ENCODE measurements at regions not wholly inside any gene's neighbourhood (a gene's known extent, or its start where the extent isn't known, plus 50 kb on each side); places are given as distances from the start of the nearest gene placed in this dataset.

- H3K27me3 Mint-ChIP-seq = no peaks in the 10 kb centered on the region
- peaks cover 18% of the 10 kb centered on the region for H3K9me3 Mint-ChIP-seq
- no peak overlapping the region for H3K4me3 Mint-ChIP-seq
- no peak for DNase-seq (ENCODE audit: extremely low spot score, unreplicated experiment)
- no peak overlapping the region for H3K27ac Mint-ChIP-seq
- H3K4me1 Mint-ChIP-seq (ENCODE audit: unreplicated experiment) = peaks cover 19% of the 10 kb centered on the region
- H3K36me3 Mint-ChIP-seq = no peaks in the 10 kb centered on the region
- TF ChIP-seq CTCF (conservative IDR thresholded peaks at IDR 0.05) = no peak
Measured at GRCh38 chr12:88946372-88946997, 366.2 kb upstream of the KITLG start.

- no peak for TF ChIP-seq CTCF (conservative IDR thresholded peaks at IDR 0.05)
- no peaks in the 10 kb centered on the region for H3K27me3 Mint-ChIP-seq
- peaks cover 14% of the 10 kb centered on the region for H3K4me1 Mint-ChIP-seq (ENCODE audit: unreplicated experiment)
- H3K36me3 Mint-ChIP-seq = no peaks in the 10 kb centered on the region
- H3K4me3 Mint-ChIP-seq = no peak overlapping the region
- no peak for DNase-seq (ENCODE audit: extremely low spot score, unreplicated experiment)
- peaks cover 25% of the 10 kb centered on the region for H3K9me3 Mint-ChIP-seq
- no peak overlapping the region for H3K27ac Mint-ChIP-seq
Measured at GRCh38 chr12:88945051-88945732, 364.9 kb upstream of the KITLG start.

- TF ChIP-seq CTCF (conservative IDR thresholded peaks at IDR 0.05) = no peak
- Mint-ChIP-seq H3K27ac (no peak overlapping the region), H3K4me1 (ENCODE audit: unreplicated experiment) (peaks cover 14% of the 10 kb centered on the region), H3K4me3 (no peak overlapping the region), H3K9me3 (peaks cover 25% of the 10 kb centered on the region), H3K36me3 (no peaks in the 10 kb centered on the region), H3K27me3 (no peaks in the 10 kb centered on the region)
- no peak for DNase-seq (ENCODE audit: extremely low spot score, unreplicated experiment)
Measured at GRCh38 chr12:88944397-88944796, 364.1 kb upstream of the KITLG start.

GRCh38 chr12:88940854-88941253, 360.6 kb upstream of the KITLG start:
- H3K4me1 Mint-ChIP-seq (ENCODE audit: unreplicated experiment) = no peaks in the 10 kb centered on the region
- H3K4me3 Mint-ChIP-seq = no peak overlapping the region
- DNase-seq (ENCODE audit: extremely low spot score, unreplicated experiment) = no peak
- H3K27me3 Mint-ChIP-seq = no peaks in the 10 kb centered on the region
- H3K27ac Mint-ChIP-seq = no peak overlapping the region
- H3K9me3 Mint-ChIP-seq = peaks cover 23% of the 10 kb centered on the region
- TF ChIP-seq CTCF (conservative IDR thresholded peaks at IDR 0.05) = no peak
- H3K36me3 Mint-ChIP-seq = no peaks in the 10 kb centered on the region

- no peak overlapping the region for H3K4me3 Mint-ChIP-seq
- no peaks in the 10 kb centered on the region for H3K27me3 Mint-ChIP-seq
- H3K36me3 Mint-ChIP-seq = no peaks in the 10 kb centered on the region
- peaks cover 9% of the 10 kb centered on the region for H3K9me3 Mint-ChIP-seq
- no peak for DNase-seq (ENCODE audit: extremely low spot score, unreplicated experiment)
- no peak overlapping the region for H3K27ac Mint-ChIP-seq
- H3K4me1 Mint-ChIP-seq (ENCODE audit: unreplicated experiment) = peaks cover 20% of the 10 kb centered on the region
- TF ChIP-seq CTCF (conservative IDR thresholded peaks at IDR 0.05) = no peak
Measured at GRCh38 chr12:88935856-88936255, 355.6 kb upstream of the KITLG start.
